ENCODE measurements at regions not wholly inside any gene's neighbourhood (a gene's known extent, or its start where the extent isn't known, plus 50 kb on each side); places are given as distances from the start of the nearest gene placed in this dataset.

- no peak for TF ChIP-seq ZBTB8A (tag by site-specific recombination; IDR thresholded peaks at IDR 0.05)
- TF ChIP-seq ZNF423 (tag by site-specific recombination; IDR thresholded peaks at IDR 0.05), result no peak
- no peak for TF ChIP-seq CTCF (tag by site-specific recombination; IDR thresholded peaks at IDR 0.05)
- no peak for TF ChIP-seq ZNF274 (IDR thresholded peaks at IDR 0.05; ENCODE audit: low read length)
- no peak for TF ChIP-seq ZNF274 (tag by site-specific recombination; IDR thresholded peaks at IDR 0.05; ENCODE audit: borderline replicate concordance)
- no peak for TF ChIP-seq ZNF2 (tag by site-specific recombination; IDR thresholded peaks at IDR 0.05)
- no peak for TF ChIP-seq ZNF785 (tag by site-specific recombination; IDR thresholded peaks at IDR 0.05)
- TF ChIP-seq PRDM1 (tag by site-specific recombination; IDR thresholded peaks at IDR 0.05), result no peak
- TF ChIP-seq PBX3 (CRISPR knock-in tag; IDR thresholded peaks at IDR 0.05), result no peak
- no peak for TF ChIP-seq REST (tag by site-specific recombination; IDR thresholded peaks at IDR 0.05)
- no peak for TF ChIP-seq ZBTB10 (tag by site-specific recombination; IDR thresholded peaks at IDR 0.05)
These were observed 447.7 kb downstream of the EFNA5 start for GRCh38 chr5:107223066-107223465.

Measured in HEK293 (cell line).